ENCODE measurements at regions not wholly inside any gene's neighbourhood (a gene's known extent, or its start where the extent isn't known, plus 50 kb on each side); places are given as distances from the start of the nearest gene placed in this dataset.
A peak's percentile ranks its signal among the peaks of the same experiment; 100 is the strongest.

- no peaks in the 10 kb centered on the region for H3K9me3 Mint-ChIP-seq
- ATAC-seq (replicated peaks; ENCODE audit: extremely low read depth, poor library complexity, severe bottlenecking) (no peak), DNase-seq (ENCODE audit: low spot score in 2 of 2) (no peak)
- H3K27ac Mint-ChIP-seq (ENCODE audit: low read depth) = peak overlapping the region; percentile 36
- peaks cover 3% of the 10 kb centered on the region for H3K36me3 Mint-ChIP-seq (ENCODE audit: insufficient read depth)
- peaks cover 35% of the 10 kb centered on the region for H3K4me1 Mint-ChIP-seq
- peaks cover 6% of the 10 kb centered on the region for H3K27me3 Mint-ChIP-seq
- H3K4me3 Mint-ChIP-seq = peak overlapping the region; percentile 10
These were observed 189.9 kb upstream of the ADO start for GRCh38 chr10:62614389-62615157.

GRCh38 chr10:62616885-62617590, 187.5 kb upstream of the ADO start:
- ATAC-seq (replicated peaks; ENCODE audit: extremely low read depth, poor library complexity, severe bottlenecking) (no peak), DNase-seq (ENCODE audit: low spot score in 2 of 2) (no peak)
- H3K9me3 Mint-ChIP-seq = no peaks in the 10 kb centered on the region
- no peaks in the 10 kb centered on the region for H3K36me3 Mint-ChIP-seq (ENCODE audit: insufficient read depth)
- no peak overlapping the region for H3K4me3 Mint-ChIP-seq
- no peaks in the 10 kb centered on the region for H3K27me3 Mint-ChIP-seq
- peak overlapping the region; percentile 56 for H3K27ac Mint-ChIP-seq (ENCODE audit: low read depth)
- H3K4me1 Mint-ChIP-seq = peaks cover 47% of the 10 kb centered on the region

- no peak for ATAC-seq (replicated peaks; ENCODE audit: extremely low read depth, poor library complexity, severe bottlenecking)
- no peak overlapping the region for H3K27ac Mint-ChIP-seq (ENCODE audit: low read depth)
These were observed 186.9 kb upstream of the ADO start for GRCh38 chr10:62617652-62618051.

GRCh38 chr10:62618054-62618453, 186.5 kb upstream of the ADO start:
- ATAC-seq (replicated peaks; ENCODE audit: extremely low read depth, poor library complexity, severe bottlenecking) (no peak), DNase-seq (ENCODE audit: low spot score in 2 of 2) (no peak)
- Mint-ChIP-seq H3K4me1 (peaks cover 47% of the 10 kb centered on the region), H3K36me3 (ENCODE audit: insufficient read depth) (no peaks in the 10 kb centered on the region), H3K9me3 (no peaks in the 10 kb centered on the region), H3K27me3 (no peaks in the 10 kb centered on the region), H3K27ac (ENCODE audit: low read depth) (no peak overlapping the region), H3K4me3 (no peak overlapping the region)

More at GRCh38 chr10:62617652-62618051, 186.9 kb upstream of the ADO start:
- Mint-ChIP-seq H3K4me1 (peaks cover 47% of the 10 kb centered on the region), H3K36me3 (ENCODE audit: insufficient read depth) (no peaks in the 10 kb centered on the region), H3K27me3 (no peaks in the 10 kb centered on the region), H3K4me3 (no peak overlapping the region), H3K9me3 (no peaks in the 10 kb centered on the region)
- no peak for DNase-seq (ENCODE audit: low spot score in 2 of 2)

GRCh38 chr10:62618576-62619412, 185.7 kb upstream of the ADO start:
- H3K27me3 Mint-ChIP-seq = no peaks in the 10 kb centered on the region
- no peak overlapping the region for H3K4me3 Mint-ChIP-seq
- DNase-seq (ENCODE audit: low spot score in 2 of 2) = no peak
- peaks cover 47% of the 10 kb centered on the region for H3K4me1 Mint-ChIP-seq
- H3K9me3 Mint-ChIP-seq = no peaks in the 10 kb centered on the region
- no peak for ATAC-seq (replicated peaks; ENCODE audit: extremely low read depth, poor library complexity, severe bottlenecking)
- no peaks in the 10 kb centered on the region for H3K36me3 Mint-ChIP-seq (ENCODE audit: insufficient read depth)
- no peak overlapping the region for H3K27ac Mint-ChIP-seq (ENCODE audit: low read depth)

- H3K4me3 Mint-ChIP-seq = no peak overlapping the region
- no peak for ATAC-seq (replicated peaks; ENCODE audit: extremely low read depth, poor library complexity, severe bottlenecking)
- DNase-seq (ENCODE audit: low spot score in 2 of 2) = no peak
- no peaks in the 10 kb centered on the region for H3K27me3 Mint-ChIP-seq
- H3K4me1 Mint-ChIP-seq = peaks cover 42% of the 10 kb centered on the region
- H3K27ac Mint-ChIP-seq (ENCODE audit: low read depth) = no peak overlapping the region
- H3K9me3 Mint-ChIP-seq = no peaks in the 10 kb centered on the region
- H3K36me3 Mint-ChIP-seq (ENCODE audit: insufficient read depth) = no peaks in the 10 kb centered on the region
These were observed 185.1 kb upstream of the ADO start for GRCh38 chr10:62619413-62619738.

- H3K27ac Mint-ChIP-seq (ENCODE audit: low read depth) = no peak overlapping the region
- no peaks in the 10 kb centered on the region for H3K36me3 Mint-ChIP-seq (ENCODE audit: insufficient read depth)
- no peak for DNase-seq (ENCODE audit: low spot score in 2 of 2)
- H3K9me3 Mint-ChIP-seq = no peaks in the 10 kb centered on the region
- peak; percentile 52 for ATAC-seq (replicated peaks; ENCODE audit: extremely low read depth, poor library complexity, severe bottlenecking)
- H3K27me3 Mint-ChIP-seq = no peaks in the 10 kb centered on the region
- H3K4me1 Mint-ChIP-seq = peaks cover 31% of the 10 kb centered on the region
- H3K4me3 Mint-ChIP-seq = no peak overlapping the region
These were observed 184.0 kb upstream of the ADO start for GRCh38 chr10:62620491-62620890.

- Mint-ChIP-seq H3K36me3 (ENCODE audit: insufficient read depth) (no peaks in the 10 kb centered on the region), H3K27ac (ENCODE audit: low read depth) (no peak overlapping the region), H3K4me3 (no peak overlapping the region), H3K9me3 (no peaks in the 10 kb centered on the region), H3K4me1 (peaks cover 17% of the 10 kb centered on the region), H3K27me3 (no peaks in the 10 kb centered on the region)
- ATAC-seq (replicated peaks; ENCODE audit: extremely low read depth, poor library complexity, severe bottlenecking) (no peak), DNase-seq (ENCODE audit: low spot score in 2 of 2) (no peak)
These were observed 181.3 kb upstream of the ADO start for GRCh38 chr10:62623223-62623622.

GRCh38 chr10:62625484-62625883, 179.0 kb upstream of the ADO start:
- peaks cover 5% of the 10 kb centered on the region for H3K4me1 Mint-ChIP-seq
- H3K36me3 Mint-ChIP-seq (ENCODE audit: insufficient read depth) = no peaks in the 10 kb centered on the region
- H3K27me3 Mint-ChIP-seq = no peaks in the 10 kb centered on the region
- H3K9me3 Mint-ChIP-seq = no peaks in the 10 kb centered on the region
- DNase-seq (ENCODE audit: low spot score in 2 of 2) (no peak), ATAC-seq (replicated peaks; ENCODE audit: extremely low read depth, poor library complexity, severe bottlenecking) (no peak)
- no peak overlapping the region for H3K4me3 Mint-ChIP-seq
- H3K27ac Mint-ChIP-seq (ENCODE audit: low read depth) = no peak overlapping the region

GRCh38 chr10:62626079-62626478, 178.4 kb upstream of the ADO start:
- DNase-seq (ENCODE audit: low spot score in 2 of 2) = no peak
- H3K36me3 Mint-ChIP-seq (ENCODE audit: insufficient read depth) = no peaks in the 10 kb centered on the region
- no peak overlapping the region for H3K27ac Mint-ChIP-seq (ENCODE audit: low read depth)
- no peaks in the 10 kb centered on the region for H3K4me1 Mint-ChIP-seq
- no peaks in the 10 kb centered on the region for H3K27me3 Mint-ChIP-seq
- no peaks in the 10 kb centered on the region for H3K9me3 Mint-ChIP-seq
- H3K4me3 Mint-ChIP-seq = no peak overlapping the region
- no peak for ATAC-seq (replicated peaks; ENCODE audit: extremely low read depth, poor library complexity, severe bottlenecking)

GRCh38 chr10:62626817-62627216, 177.7 kb upstream of the ADO start:
- Mint-ChIP-seq H3K27me3 (no peaks in the 10 kb centered on the region), H3K9me3 (no peaks in the 10 kb centered on the region), H3K4me3 (no peak overlapping the region), H3K27ac (ENCODE audit: low read depth) (no peak overlapping the region), H3K4me1 (peaks cover under 1% of the 10 kb centered on the region), H3K36me3 (ENCODE audit: insufficient read depth) (no peaks in the 10 kb centered on the region)
- DNase-seq (ENCODE audit: low spot score in 2 of 2) = no peak
- no peak for ATAC-seq (replicated peaks; ENCODE audit: extremely low read depth, poor library complexity, severe bottlenecking)

- Mint-ChIP-seq H3K4me1 (peaks cover 11% of the 10 kb centered on the region), H3K27ac (ENCODE audit: low read depth) (no peak overlapping the region), H3K27me3 (no peaks in the 10 kb centered on the region), H3K9me3 (no peaks in the 10 kb centered on the region), H3K36me3 (ENCODE audit: insufficient read depth) (peaks cover 4% of the 10 kb centered on the region), H3K4me3 (no peak overlapping the region)
- no peak for DNase-seq (ENCODE audit: low spot score in 2 of 2)
- no peak for ATAC-seq (replicated peaks; ENCODE audit: extremely low read depth, poor library complexity, severe bottlenecking)
These were observed 176.5 kb upstream of the ADO start for GRCh38 chr10:62627983-62628382.
